HG02938 (cell line): ENCODE measurements at regions not wholly inside any gene's neighbourhood (a gene's known extent, or its start where the extent isn't known, plus 50 kb on each side); places are given as distances from the start of the nearest gene placed in this dataset.
"Not testable (repeated sequence)": the region's sequence is repeated elsewhere in the genome, so short reads cannot be mapped to it uniquely, and the experiment has no call there.

Experiments used
- ATAC-seq: cut with Tn5 transposase; IDR thresholded peaks from one replicate; pipeline ENCODE4 v1.9.1; 2021; ENCODE audit warnings: mild to moderate bottlenecking, moderate library complexity; ENCODE audit not compliant: unreplicated experiment

DNA sequence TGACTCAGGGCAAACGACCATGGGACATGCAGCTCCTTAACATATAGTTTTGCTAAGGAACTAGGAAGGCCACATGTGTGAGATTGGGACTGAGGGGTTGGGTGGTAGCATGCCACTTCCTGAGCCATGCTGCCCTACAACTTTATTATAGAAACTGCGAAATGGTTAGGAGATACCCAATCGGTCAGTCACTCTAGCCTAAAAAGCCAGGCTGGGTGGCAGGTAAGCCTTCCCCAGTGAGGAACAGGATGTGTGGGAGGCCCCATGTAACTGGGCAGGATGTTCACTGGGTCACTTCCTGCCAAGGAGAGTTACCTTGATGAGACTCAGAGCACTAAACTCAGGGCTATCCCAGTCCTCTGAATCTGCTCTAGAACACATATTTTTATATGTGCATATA, 123.5 kb downstream of the MAP3K7 start:
- ATAC-seq, result no peak

DNA sequence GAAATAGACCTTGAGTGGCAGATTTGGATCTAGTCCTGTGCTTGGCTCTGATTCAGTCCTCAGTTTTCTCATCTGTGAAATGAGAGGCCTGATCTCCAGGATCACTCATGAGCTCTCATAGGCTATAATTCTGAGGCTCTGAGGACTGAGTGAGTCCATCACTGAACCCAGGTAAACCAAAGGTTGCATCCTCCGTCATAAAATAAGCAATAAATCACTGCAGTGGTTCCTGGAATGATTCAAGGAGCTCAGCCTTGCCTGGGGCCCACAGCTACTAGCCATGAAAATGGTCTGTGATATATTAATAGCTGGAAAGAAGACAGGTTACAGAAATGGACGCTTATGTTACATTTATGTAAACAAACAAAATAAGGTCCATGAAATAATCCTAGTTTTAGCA, 124.8 kb downstream of the MAP3K7 start:
- ATAC-seq, result no peak

DNA sequence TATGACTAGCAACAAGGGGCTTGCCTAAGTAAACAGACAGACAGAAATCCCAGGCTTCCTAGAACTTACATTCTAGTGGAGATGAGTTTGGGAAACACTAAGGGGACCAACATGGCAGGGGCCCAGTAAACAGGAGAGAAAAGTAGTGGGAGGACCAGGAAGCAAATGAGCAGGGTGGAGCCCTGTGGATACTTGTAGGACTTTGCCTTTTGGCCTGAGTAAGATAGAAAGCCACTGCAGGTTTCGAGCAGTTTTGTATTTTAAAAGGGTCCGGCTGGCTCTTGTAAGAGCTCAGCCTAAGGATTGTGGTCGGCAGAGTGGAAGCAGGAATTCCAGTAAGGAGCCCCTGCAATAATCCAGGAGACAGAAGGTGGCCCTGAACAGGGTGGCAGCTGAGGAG, 125.5 kb downstream of the MAP3K7 start:
- ATAC-seq, result no peak

DNA sequence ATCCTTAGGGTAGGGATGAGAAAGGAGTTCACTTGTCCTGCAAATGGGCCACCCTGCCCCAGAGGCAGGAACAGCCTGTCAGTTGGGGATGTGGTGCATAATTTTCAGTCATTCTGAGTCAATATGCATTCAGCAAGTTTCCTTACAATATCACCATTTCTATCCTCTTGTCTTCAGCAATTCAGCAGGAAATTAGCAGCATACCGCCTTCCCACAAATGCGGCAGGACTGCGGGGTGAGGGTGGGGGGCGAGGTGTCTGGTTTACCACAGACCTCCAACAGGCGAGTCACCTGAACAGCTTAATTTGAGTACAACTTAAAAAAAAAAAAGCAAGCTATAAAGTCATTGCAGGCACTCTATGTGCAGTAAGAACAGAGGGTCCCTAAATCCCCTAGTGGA, 126.8 kb downstream of the MAP3K7 start:
- ATAC-seq, result no peak

DNA sequence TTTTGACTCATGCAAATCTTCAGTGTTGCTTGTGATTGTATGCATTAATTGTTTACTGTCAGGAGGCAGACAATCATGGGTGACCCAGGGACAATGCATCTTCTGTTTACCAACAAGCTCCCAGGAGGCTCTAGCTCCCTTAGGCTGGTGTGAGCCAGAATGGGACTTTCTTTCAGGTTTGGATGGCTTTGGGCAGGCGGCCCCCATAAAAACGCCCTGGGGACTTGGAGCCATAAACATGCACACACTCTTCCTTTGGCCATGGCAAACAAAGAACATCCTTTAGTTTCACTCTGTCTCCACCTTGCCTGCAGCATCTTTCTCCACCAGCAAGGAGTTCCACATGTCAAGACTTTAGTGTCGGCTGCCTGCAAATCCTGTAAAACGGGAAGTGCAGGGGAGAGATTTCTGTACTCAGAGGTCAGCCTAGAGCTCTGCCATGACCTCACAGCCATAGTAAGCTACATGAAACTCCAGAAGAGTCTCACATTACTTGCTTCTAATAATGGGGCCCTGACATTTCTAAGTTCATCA, 127.6 kb downstream of the MAP3K7 start:
- no peak for ATAC-seq

DNA sequence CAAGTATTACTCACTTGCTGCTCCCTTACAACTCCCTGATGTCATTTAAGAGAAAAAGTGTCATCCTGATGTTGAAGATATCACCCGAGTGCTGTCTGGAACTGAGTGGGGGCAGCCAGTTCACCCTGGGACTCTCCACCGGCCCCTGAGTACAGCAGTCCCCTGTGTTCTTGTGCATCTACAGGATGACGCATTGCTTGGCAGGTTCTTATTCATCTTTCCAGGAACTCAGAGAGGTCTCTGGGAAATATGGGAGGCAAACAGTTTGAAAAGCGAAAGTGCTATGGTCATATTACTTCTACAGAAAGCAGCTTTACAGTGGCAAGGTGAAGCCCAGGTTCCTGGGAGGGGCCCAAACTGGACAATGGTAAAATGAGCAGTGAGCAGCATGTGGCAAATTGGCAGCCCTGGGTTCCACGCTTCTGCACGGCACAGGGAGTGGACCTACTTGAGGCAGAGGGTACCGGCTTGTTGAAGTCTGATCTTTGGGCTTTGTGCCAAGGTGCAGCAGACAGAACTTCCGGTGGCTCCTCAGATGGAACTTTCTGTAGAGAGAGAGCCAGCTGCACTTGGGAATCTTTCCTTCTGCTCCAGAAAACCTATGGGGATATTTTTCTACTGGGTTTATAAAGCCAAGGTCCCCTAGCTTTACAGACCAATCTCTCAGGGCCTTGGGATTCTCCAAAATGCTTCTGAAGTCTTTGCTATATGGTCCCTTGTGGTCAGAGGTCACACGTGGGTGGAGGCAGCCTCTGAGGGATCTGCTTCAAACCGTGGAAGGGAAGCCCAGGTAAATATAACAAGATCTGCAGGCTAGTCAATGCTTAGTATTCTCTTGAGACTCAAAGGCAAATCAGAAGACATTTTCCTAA, 128.3 kb downstream of the MAP3K7 start:
- ATAC-seq, result no peak

DNA sequence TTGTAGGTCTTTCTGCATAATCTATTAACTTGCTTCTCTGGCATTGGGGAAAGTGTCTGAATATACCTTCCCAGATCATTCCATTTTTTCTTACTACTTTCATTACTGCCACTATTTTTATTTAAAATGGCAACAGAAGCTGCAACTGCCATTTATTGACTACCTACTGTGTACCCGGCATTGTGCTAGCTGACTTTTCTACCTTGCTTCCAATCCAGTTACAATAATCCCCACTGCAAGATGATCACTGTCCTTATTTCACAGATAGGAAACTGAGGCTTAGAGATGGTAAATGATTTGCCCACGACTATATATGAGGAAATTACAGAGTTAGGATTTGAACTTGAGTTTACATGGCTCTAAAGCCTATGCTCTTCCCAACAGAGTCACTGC, 129.0 kb downstream of the MAP3K7 start:
- no peak for ATAC-seq

DNA sequence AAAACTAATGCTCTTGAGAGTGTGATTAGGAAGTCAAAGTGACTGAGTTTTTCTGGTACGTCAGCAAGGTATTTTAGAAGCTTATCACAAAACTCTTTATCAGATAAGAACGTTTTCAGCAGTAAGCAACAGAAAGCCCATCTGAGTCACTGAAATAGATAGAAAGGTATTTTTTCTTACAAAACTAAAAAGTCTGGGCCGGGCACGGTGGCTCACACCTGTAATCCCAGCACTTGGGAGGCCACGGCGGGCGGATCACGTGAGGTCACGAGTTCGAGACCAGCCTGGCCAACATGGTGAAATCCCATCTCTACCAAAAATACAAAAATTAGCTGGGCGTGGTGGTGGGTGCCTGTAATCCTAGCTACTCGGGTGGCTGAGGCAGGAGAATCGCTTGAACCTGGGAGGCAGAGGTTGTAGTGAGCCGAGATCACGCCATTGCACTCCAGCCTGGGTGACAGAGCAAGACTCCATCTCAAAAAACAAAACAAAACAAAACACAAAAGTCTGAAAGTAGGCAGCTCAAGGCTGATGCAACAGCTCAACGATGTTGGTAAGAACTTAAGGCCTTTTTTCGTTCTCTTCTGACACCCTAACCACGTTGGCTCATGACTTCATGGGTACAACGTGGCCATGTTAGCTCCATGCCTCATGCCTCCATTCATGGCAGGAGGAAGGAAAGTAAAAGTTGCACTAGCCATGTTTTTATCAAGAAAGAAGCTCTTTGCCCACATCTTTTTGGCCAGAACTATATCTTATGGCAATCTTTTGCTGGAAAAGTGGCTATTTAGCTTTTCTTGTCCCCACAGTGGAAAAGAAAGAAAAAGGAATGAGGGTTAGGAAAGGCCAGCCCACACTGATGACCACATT, 129.6 kb downstream of the MAP3K7 start:
- ATAC-seq, result not testable (repeated sequence)

DNA sequence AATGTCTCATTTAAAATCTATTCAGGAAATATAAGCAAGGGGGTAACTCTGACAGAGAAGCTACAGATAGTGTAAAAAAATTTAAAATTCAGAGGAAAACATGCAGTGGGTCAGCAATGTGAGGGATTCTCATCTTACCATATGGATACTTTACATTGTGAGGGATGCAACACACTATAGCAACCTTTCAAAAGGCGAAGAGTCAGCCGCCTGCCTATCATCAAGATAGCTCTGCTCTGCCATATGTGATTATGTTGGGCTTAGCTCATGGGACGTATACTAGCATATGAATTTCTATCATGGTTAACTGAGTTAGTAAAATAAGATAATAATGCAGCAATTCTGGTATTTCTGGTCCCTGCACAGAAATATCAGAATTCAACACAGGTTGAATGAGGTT, 130.9 kb downstream of the MAP3K7 start:
- ATAC-seq, result no peak

DNA sequence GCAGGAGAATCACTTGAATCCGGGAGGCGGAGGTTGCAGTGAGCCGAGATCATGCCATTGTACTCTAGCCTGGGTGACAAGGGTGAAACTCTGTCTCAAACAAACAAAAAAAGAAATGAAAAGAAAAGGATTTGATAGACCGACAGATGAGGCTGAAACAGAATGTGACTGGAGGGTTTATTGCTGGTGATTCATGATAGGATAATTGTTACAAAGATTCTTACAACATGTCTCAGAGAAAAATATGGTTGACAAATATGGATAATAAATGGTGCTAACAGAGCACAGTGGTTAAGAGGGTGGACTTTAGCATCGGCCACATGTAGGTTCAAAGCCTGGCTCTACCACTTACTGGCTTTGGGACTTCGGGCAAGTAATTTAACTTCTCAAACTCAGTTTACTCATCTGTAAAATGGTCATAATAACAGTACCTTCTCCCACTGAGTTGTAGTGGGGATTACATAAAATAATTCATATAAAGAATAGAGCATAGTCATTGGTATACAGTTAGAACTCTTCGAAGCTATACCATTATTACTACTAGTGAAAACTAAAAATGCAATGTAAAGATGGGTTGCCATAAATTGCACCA, 131.9 kb downstream of the MAP3K7 start:
- no peak for ATAC-seq

DNA sequence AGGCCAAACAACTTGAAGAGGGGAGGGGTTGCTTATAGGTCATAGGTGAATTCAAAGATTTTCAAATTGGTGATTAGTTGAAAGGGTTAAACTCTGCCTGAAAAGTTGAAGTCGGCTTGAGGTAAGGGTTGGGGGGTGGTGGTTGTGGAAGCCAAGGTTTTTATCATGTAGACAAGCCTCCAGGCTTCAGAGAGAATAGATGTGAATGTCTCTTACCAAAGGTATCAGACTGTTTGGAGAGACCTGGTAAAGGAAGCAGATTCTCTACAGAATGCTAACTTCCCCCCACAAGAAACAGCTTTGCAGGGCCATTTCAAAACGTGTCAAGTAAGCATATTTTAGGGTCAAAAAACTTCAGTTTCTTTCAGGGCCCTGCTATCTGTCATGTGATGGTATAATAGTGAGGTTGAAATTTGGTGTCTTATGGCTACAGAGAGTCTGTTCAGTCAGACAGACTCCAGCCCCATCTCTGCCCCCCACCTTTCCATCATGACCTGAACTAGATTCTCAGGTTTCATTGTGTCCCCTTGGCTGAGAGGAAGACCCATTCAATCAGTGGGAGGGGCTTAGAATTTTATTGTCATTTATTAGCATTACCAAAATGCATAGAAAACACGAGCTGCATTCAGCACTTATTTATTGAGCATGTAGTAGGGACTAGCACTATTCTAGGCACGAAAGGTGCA, 136.5 kb downstream of the MAP3K7 start:
- ATAC-seq, result no peak

DNA sequence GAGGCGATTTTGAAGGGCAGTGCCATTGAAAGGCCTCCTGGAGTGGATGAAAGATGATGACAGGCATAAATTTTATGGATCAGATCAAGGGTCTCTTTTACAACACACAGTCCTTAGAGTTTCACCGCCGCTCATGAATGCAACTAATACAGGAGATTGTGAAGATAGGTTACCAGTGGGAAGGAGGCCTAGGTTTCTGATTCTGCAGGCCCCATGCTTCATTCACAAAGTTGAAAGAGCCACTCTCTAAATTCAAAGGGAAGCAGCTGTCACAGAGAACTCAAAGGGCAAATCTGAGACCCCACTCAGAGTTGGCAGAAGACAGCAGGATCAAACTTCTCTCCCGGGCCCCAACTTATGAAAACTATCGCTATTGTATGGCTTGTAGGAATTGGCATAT, 137.6 kb downstream of the MAP3K7 start:
- ATAC-seq, result no peak

DNA sequence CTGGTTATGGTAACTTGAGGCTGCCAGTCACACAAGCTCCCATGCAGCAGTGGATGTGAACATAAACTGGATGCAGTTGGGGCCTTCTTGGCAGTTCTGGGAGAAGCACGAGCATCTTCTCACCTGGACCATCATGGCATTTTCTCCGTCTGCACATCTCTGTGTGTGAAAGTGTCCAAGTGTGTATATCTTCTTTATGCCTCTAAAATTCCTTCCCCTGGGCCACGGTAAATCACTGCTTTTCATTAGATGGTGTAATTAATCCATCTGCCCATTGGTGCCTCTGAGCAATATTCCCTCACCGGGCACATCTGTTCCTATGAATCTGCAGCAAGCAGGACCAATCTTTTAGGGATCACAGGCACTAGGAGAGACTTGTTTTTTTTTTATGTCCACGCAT, 138.0 kb downstream of the MAP3K7 start:
- ATAC-seq, result no peak

DNA sequence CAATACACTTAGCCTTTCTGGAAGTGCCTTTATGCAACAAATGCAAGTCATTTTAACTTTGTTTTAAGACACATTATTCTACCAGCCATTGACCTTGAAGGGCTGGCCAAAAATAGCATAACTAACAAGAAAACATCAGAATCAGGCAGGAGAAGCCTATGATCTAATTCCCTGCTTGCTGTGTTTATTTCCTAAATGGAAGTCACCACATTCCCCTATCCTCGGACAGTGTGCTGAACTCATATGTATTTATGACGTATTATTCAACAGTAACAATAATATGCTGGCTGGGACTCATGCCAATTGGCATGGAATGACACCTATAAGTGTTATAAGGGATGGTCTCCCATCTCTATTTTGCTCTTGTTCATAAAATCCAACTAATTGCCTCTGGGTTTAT, 140.7 kb downstream of the MAP3K7 start:
- ATAC-seq, result no peak

DNA sequence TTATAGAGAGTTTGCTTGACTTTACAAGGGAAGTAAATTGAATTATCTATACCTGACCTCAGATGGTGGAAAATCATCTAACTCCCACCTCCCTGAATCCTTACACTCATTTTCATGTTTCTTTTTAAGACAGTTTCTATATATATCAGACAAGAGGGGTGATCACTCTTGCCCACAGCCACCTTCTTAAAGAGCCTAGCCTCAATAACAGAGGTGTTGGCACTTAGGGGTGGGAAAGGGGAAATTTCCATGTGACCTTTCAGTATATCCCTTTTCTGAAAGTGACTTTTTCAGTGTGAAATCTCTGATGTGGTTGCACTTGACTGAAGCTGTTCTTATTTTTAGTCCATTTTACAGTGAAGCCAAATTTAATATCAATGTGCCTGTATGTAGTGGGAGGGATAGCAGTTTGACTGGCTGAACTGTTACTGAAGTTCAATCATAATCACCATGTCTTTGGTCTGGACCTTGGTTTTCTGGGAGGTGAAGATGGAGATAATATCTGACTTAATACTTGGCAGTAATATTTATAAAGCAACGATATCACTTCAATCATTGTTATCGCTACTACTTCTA, 141.3 kb downstream of the MAP3K7 start:
- ATAC-seq, result no peak

DNA sequence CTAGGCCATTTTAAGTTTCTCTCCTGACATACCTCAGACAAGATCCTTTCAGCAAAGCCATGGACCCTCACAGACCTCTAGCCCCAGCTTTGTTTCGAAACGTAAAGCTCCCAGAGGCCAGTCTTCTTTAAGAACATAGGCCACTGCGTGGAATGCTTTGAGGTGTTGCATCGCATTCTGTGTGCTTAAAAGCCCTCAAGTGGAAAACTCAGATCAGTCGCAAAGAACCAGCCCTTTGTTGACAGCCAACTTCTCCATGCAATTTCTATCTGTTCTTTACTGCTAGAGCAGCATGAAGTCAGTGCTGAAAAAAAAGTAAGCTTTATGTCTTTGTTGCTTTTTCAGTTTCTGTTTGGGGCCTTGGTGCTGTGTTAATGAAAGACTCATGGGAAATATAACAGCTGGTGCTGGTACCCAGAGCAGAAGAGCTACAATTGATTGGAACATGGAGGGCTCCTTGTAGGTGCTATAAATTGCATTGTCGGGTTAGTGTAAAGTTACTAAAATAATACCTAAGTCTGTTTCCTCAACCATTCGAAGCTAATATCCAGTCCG, 142.6 kb downstream of the MAP3K7 start:
- ATAC-seq, result no peak

DNA sequence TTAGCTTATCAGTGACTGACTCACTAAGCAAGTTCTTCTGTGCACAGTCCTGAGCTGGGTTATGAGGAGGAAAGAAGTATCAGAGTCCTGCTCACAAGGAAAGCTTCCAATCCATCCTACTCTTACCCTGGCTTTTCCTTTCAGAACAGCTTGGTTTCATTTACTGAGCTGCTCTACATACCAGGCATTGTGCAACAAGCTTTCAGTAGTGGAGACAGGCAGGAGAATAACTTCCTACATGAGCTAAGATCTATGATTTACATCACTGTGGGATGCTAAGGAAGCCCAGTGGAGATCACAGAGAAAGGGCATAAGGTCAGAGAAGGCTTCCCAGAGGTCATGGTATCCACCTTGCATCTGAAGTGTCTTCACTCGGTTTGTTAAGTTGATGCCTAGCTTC, 144.5 kb downstream of the MAP3K7 start:
- no peak for ATAC-seq

DNA sequence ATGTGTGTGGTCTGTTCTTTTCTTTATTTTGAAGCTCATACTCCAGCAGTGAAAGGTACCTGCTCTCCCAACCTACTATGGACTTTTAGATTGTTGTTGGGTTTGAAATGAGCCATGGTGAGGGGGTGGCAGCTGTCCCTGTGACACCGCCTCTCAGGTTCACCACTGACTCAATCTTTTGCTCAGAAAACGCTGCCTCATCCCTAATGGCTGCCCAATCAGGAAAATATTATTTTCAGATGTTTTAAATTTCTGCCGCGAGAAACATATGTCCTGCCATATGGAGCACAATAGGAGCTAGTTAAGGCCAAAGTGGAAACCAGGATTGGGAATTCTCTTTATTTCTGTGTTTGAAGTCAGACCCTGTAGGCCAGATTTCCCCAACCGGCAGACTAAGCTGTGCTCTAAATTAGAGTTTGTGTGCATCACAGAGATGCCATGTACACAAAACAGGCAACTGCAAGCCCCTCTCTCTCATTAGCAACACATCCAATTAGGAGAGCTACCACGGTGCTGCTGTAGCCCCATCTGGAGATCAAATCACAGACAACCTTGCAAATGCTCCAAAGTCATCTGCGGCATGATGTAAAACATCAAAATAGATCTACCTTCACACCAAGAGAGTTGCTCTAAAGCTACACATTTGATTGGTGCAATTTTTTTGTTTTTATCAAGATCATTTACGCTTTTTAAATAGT, 144.1 kb upstream of the BACH2 start:
- ATAC-seq, result no peak

DNA sequence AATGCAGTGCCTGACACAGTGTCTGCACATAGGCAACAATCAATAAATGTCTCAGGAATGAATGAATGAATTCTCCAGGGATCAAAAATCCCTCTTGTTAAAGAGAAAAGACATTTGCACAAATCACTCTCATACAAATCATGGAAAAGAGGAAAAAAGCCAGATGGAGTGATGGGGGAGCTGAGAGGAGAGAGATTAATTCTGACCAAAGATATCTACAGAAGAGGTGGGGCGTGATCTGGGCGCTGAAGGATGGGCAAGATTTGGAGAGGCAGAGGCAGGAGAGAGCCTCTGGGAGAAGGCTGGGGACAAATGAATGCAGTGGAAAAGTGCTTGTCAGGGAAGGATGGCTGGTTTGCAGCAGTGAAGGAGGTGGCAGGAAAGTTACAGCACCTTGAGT, 142.9 kb upstream of the BACH2 start:
- ATAC-seq, result no peak

DNA sequence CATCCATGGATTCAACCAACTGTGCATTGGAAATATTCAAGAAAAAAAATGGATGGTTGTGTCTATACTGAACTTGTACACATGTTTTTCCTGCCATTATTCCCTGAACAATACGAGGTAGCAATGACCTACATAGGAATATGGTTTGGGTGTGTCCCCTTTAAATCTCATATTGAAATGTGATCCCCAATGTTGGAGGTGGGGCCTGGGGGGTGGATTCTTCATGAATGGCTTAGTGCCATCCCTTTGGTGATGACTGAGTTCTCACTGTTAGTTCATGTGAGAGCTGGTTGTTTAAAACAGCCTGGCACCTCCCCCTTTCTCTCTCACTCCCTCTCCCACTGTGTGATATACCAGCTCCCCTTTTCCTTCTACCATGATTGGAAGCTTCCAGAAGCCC, 139.8 kb upstream of the BACH2 start:
- no peak for ATAC-seq
